ENCODE measurements at regions not wholly inside any gene's neighbourhood (a gene's known extent, or its start where the extent isn't known, plus 50 kb on each side); places are given as distances from the start of the nearest gene placed in this dataset.

DNA sequence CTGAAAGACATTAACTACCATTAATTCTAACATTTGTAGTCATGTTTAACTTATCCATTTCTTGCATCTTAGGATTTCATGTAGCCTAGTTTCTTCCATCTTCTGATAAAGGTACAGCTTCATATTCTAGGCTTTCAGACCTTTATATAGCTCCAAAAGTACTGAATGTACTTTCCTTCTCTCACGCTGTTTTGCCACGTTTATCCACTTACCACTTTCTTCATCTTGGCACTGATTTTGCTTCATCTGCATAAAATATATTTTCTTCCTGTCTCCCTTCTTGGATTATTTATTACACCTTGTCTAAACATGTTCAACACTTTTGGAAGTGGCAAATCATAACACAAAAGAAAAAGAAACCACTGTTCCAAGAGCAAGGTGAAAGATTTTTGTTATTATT is 553.8 kb downstream of the DTWD2 start:
- TF ChIP-seq EZH2 (IDR thresholded peaks at IDR 0.05; ENCODE audit: low read depth), result no peak
- TF ChIP-seq, protein P1, sequence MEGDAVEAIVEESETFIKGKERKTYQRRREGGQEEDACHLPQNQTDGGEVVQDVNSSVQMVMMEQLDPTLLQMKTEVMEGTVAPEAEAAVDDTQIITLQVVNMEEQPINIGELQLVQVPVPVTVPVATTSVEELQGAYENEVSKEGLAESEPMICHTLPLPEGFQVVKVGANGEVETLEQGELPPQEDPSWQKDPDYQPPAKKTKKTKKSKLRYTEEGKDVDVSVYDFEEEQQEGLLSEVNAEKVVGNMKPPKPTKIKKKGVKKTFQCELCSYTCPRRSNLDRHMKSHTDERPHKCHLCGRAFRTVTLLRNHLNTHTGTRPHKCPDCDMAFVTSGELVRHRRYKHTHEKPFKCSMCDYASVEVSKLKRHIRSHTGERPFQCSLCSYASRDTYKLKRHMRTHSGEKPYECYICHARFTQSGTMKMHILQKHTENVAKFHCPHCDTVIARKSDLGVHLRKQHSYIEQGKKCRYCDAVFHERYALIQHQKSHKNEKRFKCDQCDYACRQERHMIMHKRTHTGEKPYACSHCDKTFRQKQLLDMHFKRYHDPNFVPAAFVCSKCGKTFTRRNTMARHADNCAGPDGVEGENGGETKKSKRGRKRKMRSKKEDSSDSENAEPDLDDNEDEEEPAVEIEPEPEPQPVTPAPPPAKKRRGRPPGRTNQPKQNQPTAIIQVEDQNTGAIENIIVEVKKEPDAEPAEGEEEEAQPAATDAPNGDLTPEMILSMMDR (conservative IDR thresholded peaks at IDR 0.05), result no peak
